ENCODE measurements at regions not wholly inside any gene's neighbourhood (a gene's known extent, or its start where the extent isn't known, plus 50 kb on each side); places are given as distances from the start of the nearest gene placed in this dataset.
"Not testable (repeated sequence)": the region's sequence is repeated elsewhere in the genome, so short reads cannot be mapped to it uniquely, and the experiment has no call there.

- FAIRE-seq; H3K9me3 ChIP-seq (ENCODE audit: insufficient read depth in 2 of 2, low read depth in 1 of 2, low read length in 1 of 2); H3K36me3 ChIP-seq (ENCODE audit: control insufficient read depth in 2 of 4, insufficient read depth in 4 of 4, low read length in 3 of 4); H2AK5ac ChIP-seq (ENCODE audit: low read depth, low read length); H2BK120ac ChIP-seq (replicated peaks; ENCODE audit: low read depth, low read length); H3K9ac ChIP-seq (replicated peaks in 1 of 4; ENCODE audit: extremely low read depth in 1 of 4, low read depth in 3 of 4, low read length in 3 of 4); H3K4me2 ChIP-seq (ENCODE audit: insufficient read depth in 1 of 2, low read depth in 2 of 2, low read length in 2 of 2); H3K27me3 ChIP-seq (replicated peaks in 1 of 4; ENCODE audit: control insufficient read depth in 3 of 4, extremely low read depth in 1 of 4, insufficient read depth in 3 of 4, low read length in 3 of 4); H4K5ac ChIP-seq (ENCODE audit: insufficient read length, low read depth, low read length); H4K8ac ChIP-seq (ENCODE audit: extremely low read depth, insufficient read depth, low read length); H3K18ac ChIP-seq (ENCODE audit: extremely low read depth, low read length); CTCF ChIA-PET (ENCODE audit: partially characterized antibody); H2BK5ac ChIP-seq (ENCODE audit: low read depth, low read length); H3K79me2 ChIP-seq (ENCODE audit: control insufficient read depth in 1 of 2, insufficient read depth in 2 of 2, low read length in 2 of 2); H3K56ac ChIP-seq (replicated peaks; ENCODE audit: insufficient read length, low read depth, low read length); H2BK15ac ChIP-seq (ENCODE audit: low read length); H3K79me1 ChIP-seq (ENCODE audit: low read depth, low read length); DNase-seq (ENCODE audit: low read depth in 1 of 2, low spot score in 2 of 2); H3K27ac ChIP-seq (ENCODE audit: low read depth, low read length); H3K4me1 ChIP-seq (replicated peaks in 1 of 4; ENCODE audit: control insufficient read depth in 3 of 4, insufficient read depth in 4 of 4, low read length in 3 of 4); POLR2A ChIA-PET (ENCODE audit: partially characterized antibody); H2BK12ac ChIP-seq (ENCODE audit: low read depth, low read length); H3K14ac ChIP-seq (ENCODE audit: insufficient read length); H2BK20ac ChIP-seq (ENCODE audit: low read length); H3K23ac ChIP-seq (ENCODE audit: insufficient read length); H3K4ac ChIP-seq (replicated peaks; ENCODE audit: insufficient read length, low read depth, low read length); H4K91ac ChIP-seq (replicated peaks; ENCODE audit: insufficient read length, low read length); H3K23me2 ChIP-seq (ENCODE audit: low read depth, low read length); H4K20me1 ChIP-seq (replicated peaks in 1 of 2; ENCODE audit: control insufficient read depth in 1 of 2, insufficient read depth in 2 of 2, low read length in 2 of 2); H3K4me3 ChIP-seq (ENCODE audit: extremely low read depth in 1 of 4, insufficient read depth in 2 of 4, low read depth in 3 of 4, low read length in 4 of 4); H2AFZ ChIP-seq (ENCODE audit: low read length): not testable (repeated sequence)
- WGBS, 2 experiments (ENCODE audit: extremely low coverage in 1 of 2, insufficient coverage in 1 of 2, insufficient read length in 1 of 2, insufficient replicate concordance in 2 of 2, low coverage in 1 of 2, low lambda C conversion rate in 2 of 2, missing lambda C conversion rate in 1 of 2), result 87% methylated on average over 1 of the region's 1 CpG; no CpG with 5 or more reads in 1 of the 2 experiments
Measured at GRCh38 chr11:86729576-86729975, 57.2 kb upstream of the ME3 start.
